ENCODE measurements at regions not wholly inside any gene's neighbourhood (a gene's known extent, or its start where the extent isn't known, plus 50 kb on each side); places are given as distances from the start of the nearest gene placed in this dataset.

DNA sequence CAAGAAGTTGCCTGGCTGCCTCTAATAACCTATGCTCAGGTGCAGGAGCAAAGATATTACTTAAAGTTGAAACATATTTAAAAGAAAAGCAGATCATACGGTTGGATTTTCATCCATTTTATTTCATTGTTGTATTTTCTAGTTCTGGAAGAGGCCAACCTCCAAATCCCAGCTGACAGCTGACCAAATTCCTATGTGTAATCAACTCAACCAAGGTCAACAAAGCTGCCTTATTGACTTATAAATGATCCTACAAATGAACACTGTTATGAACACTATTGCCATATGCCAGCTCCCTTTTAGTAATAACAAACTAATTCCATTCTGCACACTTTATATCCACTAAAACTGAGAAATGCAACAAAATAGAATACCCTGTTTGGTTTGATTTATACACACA, 1537.4 kb downstream of the SLITRK1 start:
- no peaks in the 10 kb centered on the region for H3K9me3 ChIP-seq (ENCODE audit: control insufficient read depth, insufficient read depth, low read length)
- no peak overlapping the region for H2AK9ac ChIP-seq (replicated peaks; ENCODE audit: low read depth, low read length, poor library complexity)
- H3K36me3 ChIP-seq (ENCODE audit: control insufficient read depth, insufficient read depth, low read length), result no peaks in the 10 kb centered on the region
- H3K14ac ChIP-seq (replicated peaks; ENCODE audit: low read depth, low read length), result no peak overlapping the region
- in situ Hi-C loops (cut with MboI; ENCODE audit: low sequenced_read_pairs), result no loop called here
- H3K4me2 ChIP-seq (ENCODE audit: low read depth, low read length), result no peak overlapping the region
- H3K27ac ChIP-seq (ENCODE audit: insufficient read depth, low read length), result no peak overlapping the region
- H4K91ac ChIP-seq (ENCODE audit: insufficient read depth, low read depth, low read length), result no peak overlapping the region
- ChIA-PET CTCF (no interaction called here), POLR2A (ENCODE audit: unreplicated experiment) (no interaction called here)
- H4K8ac ChIP-seq (ENCODE audit: low read depth in 2 of 2, low read length in 2 of 2), result no peak overlapping the region
- H2BK20ac ChIP-seq (ENCODE audit: low read depth, low read length), result no peak overlapping the region
- intact Hi-C loops (cut with micrococcal nuclease), result no loop called here
- no CpG with 5 or more reads among the region's 1 CpG for WGBS, 2 experiments (ENCODE audit: extremely low coverage in 2 of 2, insufficient read length in 1 of 2)
- H2AFZ ChIP-seq (replicated peaks; ENCODE audit: low read length, poor library complexity), result no peak overlapping the region
- no peak overlapping the region for H3K4ac ChIP-seq (ENCODE audit: low read depth, low read length)
- no peaks in the 10 kb centered on the region for H3K79me1 ChIP-seq (ENCODE audit: low read depth in 1 of 2, low read length in 2 of 2)
- no peak overlapping the region for H3K56ac ChIP-seq (ENCODE audit: extremely low read depth, insufficient read depth, low read length)
- H4K5ac ChIP-seq (ENCODE audit: low read depth, low read length), result no peak overlapping the region
- H3K9me1 ChIP-seq (ENCODE audit: insufficient read depth, low read length), result no peaks in the 10 kb centered on the region
- no peaks in the 10 kb centered on the region for H3K4me1 ChIP-seq (ENCODE audit: control insufficient read depth, insufficient read depth, low read length)
- no peaks in the 10 kb centered on the region for H4K20me1 ChIP-seq (ENCODE audit: insufficient read depth, low read length)
- no peak overlapping the region for H2BK15ac ChIP-seq (ENCODE audit: low read depth, low read length)
- H2BK120ac ChIP-seq (ENCODE audit: low read depth, low read length), result no peak overlapping the region
- H2BK5ac ChIP-seq (ENCODE audit: low read depth, low read length, poor library complexity, severe bottlenecking), result no peak overlapping the region
- no peak overlapping the region for H2AK5ac ChIP-seq (ENCODE audit: low read depth, low read length)
- no peaks in the 10 kb centered on the region for H3K27me3 ChIP-seq (ENCODE audit: control insufficient read depth, insufficient read depth, low read length)
- DNase-seq, result no peak
- TF ChIP-seq ELK1 (IDR thresholded peaks at IDR 0.05; ENCODE audit: borderline replicate concordance, low read depth, low read length), result no peak
- no peak for TF ChIP-seq SMC3 (IDR thresholded peaks at IDR 0.05; ENCODE audit: low read depth, low read length)
- no peak for TF ChIP-seq FOS (IDR thresholded peaks at IDR 0.05; ENCODE audit: low read depth, low read length)
- no peak for TF ChIP-seq POLR2A (IDR thresholded peaks at IDR 0.05; ENCODE audit: low read depth, low read length)
- no peak for TF ChIP-seq BHLHE40 (IDR thresholded peaks at IDR 0.05; ENCODE audit: low read depth, low read length)
- TF ChIP-seq RAD21 (IDR thresholded peaks at IDR 0.05; ENCODE audit: low read length), result no peak
- no peak for TF ChIP-seq MAZ (IDR thresholded peaks at IDR 0.05; ENCODE audit: borderline replicate concordance, low read depth, low read length)
- no peak for TF ChIP-seq RFX5 (IDR thresholded peaks at IDR 0.05; ENCODE audit: low read depth, low read length)
- no peak for TF ChIP-seq USF2 (IDR thresholded peaks at IDR 0.05; ENCODE audit: low read depth, low read length)
- no peak for TF ChIP-seq CEBPB (IDR thresholded peaks at IDR 0.05; ENCODE audit: low read depth, low read length)
- no peak for TF ChIP-seq NFE2L2 (IDR thresholded peaks at IDR 0.05; ENCODE audit: low read depth, low read length)
- TF ChIP-seq MAFK (IDR thresholded peaks at IDR 0.05; ENCODE audit: low read depth, low read length), result no peak
- TF ChIP-seq, protein P1, sequence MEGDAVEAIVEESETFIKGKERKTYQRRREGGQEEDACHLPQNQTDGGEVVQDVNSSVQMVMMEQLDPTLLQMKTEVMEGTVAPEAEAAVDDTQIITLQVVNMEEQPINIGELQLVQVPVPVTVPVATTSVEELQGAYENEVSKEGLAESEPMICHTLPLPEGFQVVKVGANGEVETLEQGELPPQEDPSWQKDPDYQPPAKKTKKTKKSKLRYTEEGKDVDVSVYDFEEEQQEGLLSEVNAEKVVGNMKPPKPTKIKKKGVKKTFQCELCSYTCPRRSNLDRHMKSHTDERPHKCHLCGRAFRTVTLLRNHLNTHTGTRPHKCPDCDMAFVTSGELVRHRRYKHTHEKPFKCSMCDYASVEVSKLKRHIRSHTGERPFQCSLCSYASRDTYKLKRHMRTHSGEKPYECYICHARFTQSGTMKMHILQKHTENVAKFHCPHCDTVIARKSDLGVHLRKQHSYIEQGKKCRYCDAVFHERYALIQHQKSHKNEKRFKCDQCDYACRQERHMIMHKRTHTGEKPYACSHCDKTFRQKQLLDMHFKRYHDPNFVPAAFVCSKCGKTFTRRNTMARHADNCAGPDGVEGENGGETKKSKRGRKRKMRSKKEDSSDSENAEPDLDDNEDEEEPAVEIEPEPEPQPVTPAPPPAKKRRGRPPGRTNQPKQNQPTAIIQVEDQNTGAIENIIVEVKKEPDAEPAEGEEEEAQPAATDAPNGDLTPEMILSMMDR (conservative IDR thresholded peaks at IDR 0.05; ENCODE audit: low read depth, low read length), result no peak
- no peak for TF ChIP-seq RCOR1 (IDR thresholded peaks at IDR 0.05; ENCODE audit: insufficient replicate concordance, low read length)
- no peak for TF ChIP-seq CHD1 (IDR thresholded peaks at IDR 0.05; ENCODE audit: low read depth, low read length)
- no peak for TF ChIP-seq MXI1 (IDR thresholded peaks at IDR 0.05; ENCODE audit: borderline replicate concordance, low read depth, low read length)
- no peak overlapping the region for H3K18ac ChIP-seq (ENCODE audit: low read depth, low read length)
- no peak overlapping the region for H3K4me3 ChIP-seq (ENCODE audit: insufficient read depth, low read depth, low read length)
- H3K9ac ChIP-seq (ENCODE audit: low read depth, low read length), result no peak overlapping the region
- BruUV-seq (replicated peaks), result no TSS peak
- dilution Hi-C loops (cut with HindIII; ENCODE audit: low sequenced_read_pairs, unreplicated experiment), result no loop called here
- ATAC-seq (ENCODE audit: low read depth), result no peak
- H3K23ac ChIP-seq (ENCODE audit: low read depth, low read length), result no peak overlapping the region

All from IMR-90 (cell line).